Ureter (tissue), 1 donor: ENCODE measurements at regions not wholly inside any gene's neighbourhood (a gene's known extent, or its start where the extent isn't known, plus 50 kb on each side); places are given as distances from the start of the nearest gene placed in this dataset.

Experiments
- DNase-seq: peaks from one replicate; pipeline ENCODE4 v3.0.0-alpha.2; 2020; ENCODE audit warnings: low spot score
- donor health status: DM: yes; HTN: yes; CAD: no.

- DNase-seq, result peak; percentile 13
These were observed 310.3 kb upstream of the HS6ST1 start for GRCh38 chr2:128628996-128629395.

- peak; percentile 15 for DNase-seq
These were observed 312.5 kb upstream of the HS6ST1 start for GRCh38 chr2:128630974-128631697.

GRCh38 chr2:128631698-128632500, 313.2 kb upstream of the HS6ST1 start:
- peak; percentile 29 for DNase-seq

- peak; percentile 37 for DNase-seq
These were observed 313.8 kb upstream of the HS6ST1 start for GRCh38 chr2:128632501-128632800.

GRCh38 chr2:128633501-128633900, 314.8 kb upstream of the HS6ST1 start:
- DNase-seq, result no peak

- DNase-seq, result peak; percentile 40
These were observed 316.8 kb upstream of the HS6ST1 start for GRCh38 chr2:128635361-128635900.

- DNase-seq, result peak; percentile 28
These were observed 318.1 kb upstream of the HS6ST1 start for GRCh38 chr2:128636802-128637147.

- DNase-seq, result peak; percentile 12
These were observed 318.9 kb upstream of the HS6ST1 start for GRCh38 chr2:128637481-128638155.

GRCh38 chr2:128638341-128639119, 319.9 kb upstream of the HS6ST1 start:
- peak; percentile 29 for DNase-seq

- peak; percentile 6 for DNase-seq
These were observed 320.4 kb upstream of the HS6ST1 start for GRCh38 chr2:128639120-128639477.

GRCh38 chr2:128639693-128640092, 321.0 kb upstream of the HS6ST1 start:
- peak; percentile 38 for DNase-seq

GRCh38 chr2:128640166-128640844, 321.6 kb upstream of the HS6ST1 start:
- DNase-seq, result peak; percentile 22

GRCh38 chr2:128640845-128641360, 322.2 kb upstream of the HS6ST1 start:
- DNase-seq, result peak; percentile 33

- peak; percentile 39 for DNase-seq
These were observed 322.9 kb upstream of the HS6ST1 start for GRCh38 chr2:128641421-128642080.

- DNase-seq, result peak; percentile 13
These were observed 323.6 kb upstream of the HS6ST1 start for GRCh38 chr2:128642316-128642715.

GRCh38 chr2:128642821-128643220, 324.2 kb upstream of the HS6ST1 start:
- peak; percentile 23 for DNase-seq

- DNase-seq, result peak; percentile 33
These were observed 324.8 kb upstream of the HS6ST1 start for GRCh38 chr2:128643221-128644065.

- peak; percentile 28 for DNase-seq
These were observed 325.5 kb upstream of the HS6ST1 start for GRCh38 chr2:128644156-128644555.

GRCh38 chr2:128644718-128645256, 326.1 kb upstream of the HS6ST1 start:
- DNase-seq, result peak; percentile 34
